ENCODE measurements at regions not wholly inside any gene's neighbourhood (a gene's known extent, or its start where the extent isn't known, plus 50 kb on each side); places are given as distances from the start of the nearest gene placed in this dataset.

GRCh38 chr17:56737421-56738161 is 96.1 kb downstream of the C17orf67 start:
- no peak for DNase-seq (ENCODE audit: low read depth)

DNA sequence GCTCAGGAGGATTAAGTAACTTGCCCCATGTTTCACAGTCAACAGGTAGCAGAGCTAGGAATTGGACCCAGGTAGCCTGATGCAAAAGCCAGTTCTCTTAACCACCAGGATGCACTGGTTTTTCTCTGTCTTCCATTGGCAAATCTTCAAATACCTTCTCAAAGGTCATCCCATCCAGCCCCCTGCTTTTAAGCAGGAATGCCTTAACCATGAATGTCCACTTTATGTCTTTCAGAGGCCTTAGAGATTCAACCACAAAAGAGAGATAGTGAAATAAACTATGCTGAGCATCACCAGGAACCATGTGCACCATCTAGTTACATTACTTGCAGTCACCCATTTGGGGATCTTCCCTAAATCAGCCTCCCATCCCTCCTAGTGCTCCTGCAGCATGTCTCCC is 94.3 kb downstream of the C17orf67 start:
- DNase-seq (ENCODE audit: low read depth) = no peak

- DNase-seq (ENCODE audit: low read depth) = no peak
These were observed 93.9 kb downstream of the C17orf67 start for GRCh38 chr17:56739776-56740175.

GRCh38 chr17:56740481-56740880 is 93.2 kb downstream of the C17orf67 start:
- no peak for DNase-seq (ENCODE audit: low read depth)

All from LHCN-M2 (cell line).